Duodenal mucosa (tissue), 2 donors: ENCODE measurements at regions not wholly inside any gene's neighbourhood (a gene's known extent, or its start where the extent isn't known, plus 50 kb on each side); places are given as distances from the start of the nearest gene placed in this dataset.

Experiments used
- H3K27ac ChIP-seq: one replicate; pipeline ENCODE4 v1.7.0; 2013; ENCODE audit warnings: low read depth, low read length
- H3K27me3 ChIP-seq, 2 donors: one replicate each; pipeline ENCODE4 v1.7.0; 2013; ENCODE audit warnings: low read length in 2 of 2, control low read depth in 1 of 2; ENCODE audit not compliant: insufficient read depth in 2 of 2, control insufficient read depth in 1 of 2
- H3K36me3 ChIP-seq, 2 donors: one replicate each; pipeline ENCODE4 v1.7.0; 2013; ENCODE audit warnings: low read length in 2 of 2, control low read depth in 1 of 2; ENCODE audit not compliant: insufficient read depth in 2 of 2, control insufficient read depth in 1 of 2
- H3K4me1 ChIP-seq, 2 donors: one replicate each; pipeline ENCODE4 v1.7.0; 2013; ENCODE audit warnings: low read length in 2 of 2, control low read depth in 1 of 2; ENCODE audit not compliant: insufficient read depth in 2 of 2, control insufficient read depth in 1 of 2
- H3K4me3 ChIP-seq, 2 donors: one replicate each; pipeline ENCODE4 v1.7.0; 2013; ENCODE audit warnings: low read length in 2 of 2, low read depth in 1 of 2
- H3K9ac ChIP-seq, 2 donors: one replicate each; pipeline ENCODE4 v1.7.0; 2013; ENCODE audit warnings: low read length in 2 of 2, low read depth in 1 of 2
- H3K9me3 ChIP-seq, 2 donors: one replicate each; pipeline ENCODE4 v1.7.0; 2013; ENCODE audit warnings: low read length in 2 of 2, control low read depth in 1 of 2; ENCODE audit not compliant: control insufficient read depth in 1 of 2

GRCh38 chr6:100155141-100155540 lies 161.1 kb upstream of the MCHR2 start:
- no peak overlapping the region for H3K9ac ChIP-seq
- no peaks in the 10 kb centered on the region for H3K9me3 ChIP-seq
- H3K36me3 ChIP-seq: no peaks in the 10 kb centered on the region
- H3K27me3 ChIP-seq: no peaks in the 10 kb centered on the region
- H3K4me1 ChIP-seq: no peaks in the 10 kb centered on the region
- H3K4me3 ChIP-seq: no peak overlapping the region
- no peak overlapping the region for H3K27ac ChIP-seq

GRCh38 chr6:100153636-100154275 lies 159.7 kb upstream of the MCHR2 start:
- Histone ChIP-seq H3K27me3 (no peaks in the 10 kb centered on the region), H3K4me3 (no peak overlapping the region), H3K4me1 (no peaks in the 10 kb centered on the region), H3K27ac (no peak overlapping the region), H3K9ac (no peak overlapping the region), H3K9me3 (no peaks in the 10 kb centered on the region), H3K36me3 (no peaks in the 10 kb centered on the region)

GRCh38 chr6:100152201-100152600 lies 158.2 kb upstream of the MCHR2 start:
- Histone ChIP-seq H3K9ac (no peak overlapping the region), H3K9me3 (no peaks in the 10 kb centered on the region), H3K27me3 (no peaks in the 10 kb centered on the region), H3K36me3 (no peaks in the 10 kb centered on the region), H3K4me1 (no peaks in the 10 kb centered on the region), H3K27ac (no peak overlapping the region), H3K4me3 (no peak overlapping the region)

- H3K9me3 ChIP-seq: no peaks in the 10 kb centered on the region
- no peaks in the 10 kb centered on the region for H3K27me3 ChIP-seq
- no peaks in the 10 kb centered on the region for H3K36me3 ChIP-seq
- no peak overlapping the region for H3K27ac ChIP-seq
- no peak overlapping the region for H3K4me3 ChIP-seq
- H3K4me1 ChIP-seq: no peaks in the 10 kb centered on the region
- H3K9ac ChIP-seq: no peak overlapping the region
These were observed 151.0 kb upstream of the MCHR2 start for GRCh38 chr6:100144991-100145390.

GRCh38 chr6:100138346-100139022 lies 144.5 kb upstream of the MCHR2 start:
- Histone ChIP-seq H3K4me3 (no peak overlapping the region), H3K27me3 (no peaks in the 10 kb centered on the region), H3K9me3 (no peaks in the 10 kb centered on the region), H3K9ac (no peak overlapping the region), H3K4me1 (no peaks in the 10 kb centered on the region), H3K27ac (no peak overlapping the region), H3K36me3 (no peaks in the 10 kb centered on the region)

GRCh38 chr6:100137759-100138158 lies 143.7 kb upstream of the MCHR2 start:
- H3K9me3 ChIP-seq: no peaks in the 10 kb centered on the region

GRCh38 chr6:100136590-100136989 lies 142.6 kb upstream of the MCHR2 start:
- no peaks in the 10 kb centered on the region for H3K27me3 ChIP-seq
- no peaks in the 10 kb centered on the region for H3K4me1 ChIP-seq
- H3K9ac ChIP-seq: no peak overlapping the region
- H3K9me3 ChIP-seq: no peaks in the 10 kb centered on the region
- H3K36me3 ChIP-seq: no peaks in the 10 kb centered on the region
- H3K27ac ChIP-seq: no peak overlapping the region
- H3K4me3 ChIP-seq: no peak overlapping the region

More at GRCh38 chr6:100137759-100138158, 143.7 kb upstream of the MCHR2 start:
- H3K4me1 ChIP-seq: no peaks in the 10 kb centered on the region
- H3K9ac ChIP-seq: no peak overlapping the region
- H3K27me3 ChIP-seq: no peaks in the 10 kb centered on the region
- no peak overlapping the region for H3K27ac ChIP-seq
- no peaks in the 10 kb centered on the region for H3K36me3 ChIP-seq
- no peak overlapping the region for H3K4me3 ChIP-seq

GRCh38 chr6:100135977-100136376 lies 142.0 kb upstream of the MCHR2 start:
- H3K4me1 ChIP-seq: no peaks in the 10 kb centered on the region
- no peaks in the 10 kb centered on the region for H3K9me3 ChIP-seq
- no peaks in the 10 kb centered on the region for H3K27me3 ChIP-seq
- no peak overlapping the region for H3K9ac ChIP-seq
- H3K27ac ChIP-seq: no peak overlapping the region
- no peak overlapping the region for H3K4me3 ChIP-seq
- H3K36me3 ChIP-seq: no peaks in the 10 kb centered on the region

GRCh38 chr6:100134703-100135102 lies 140.7 kb upstream of the MCHR2 start:
- no peak overlapping the region for H3K4me3 ChIP-seq
- no peak overlapping the region for H3K9ac ChIP-seq
- no peaks in the 10 kb centered on the region for H3K4me1 ChIP-seq
- H3K36me3 ChIP-seq: no peaks in the 10 kb centered on the region
- no peak overlapping the region for H3K27ac ChIP-seq
- no peaks in the 10 kb centered on the region for H3K27me3 ChIP-seq
- no peaks in the 10 kb centered on the region for H3K9me3 ChIP-seq

GRCh38 chr6:100134297-100134696 lies 140.3 kb upstream of the MCHR2 start:
- H3K36me3 ChIP-seq: no peaks in the 10 kb centered on the region
- H3K9me3 ChIP-seq: no peaks in the 10 kb centered on the region
- no peak overlapping the region for H3K9ac ChIP-seq
- H3K27ac ChIP-seq: no peak overlapping the region
- H3K27me3 ChIP-seq: no peaks in the 10 kb centered on the region
- H3K4me3 ChIP-seq: no peak overlapping the region
- H3K4me1 ChIP-seq: no peaks in the 10 kb centered on the region
